Karpas-422 (cell line): ENCODE measurements at regions not wholly inside any gene's neighbourhood (a gene's known extent, or its start where the extent isn't known, plus 50 kb on each side); places are given as distances from the start of the nearest gene placed in this dataset.

Experiments
- DNase-seq: peaks from one replicate; pipeline ENCODE4 v3.0.0-alpha.2; 2015
- H2AFZ ChIP-seq: fragments of 200-600 bp; sonication (generic); 2 replicates; pipeline ENCODE4 v1.6.1; 2014; ENCODE audit warnings: antibody characterized with exemption, low read length, mixed read lengths
- H3K27ac ChIP-seq: fragments of 200-600 bp; sonication (generic); 2 replicates; pipeline ENCODE4 v1.5.1; 2014; ENCODE audit warnings: mild to moderate bottlenecking, low read length, moderate library complexity
- H3K27me3 ChIP-seq: fragments of 200-600 bp; sonication (generic); 2 replicates; pipeline ENCODE4 v1.6.1; 2014; ENCODE audit warnings: low read length, mixed read lengths
- H3K36me3 ChIP-seq: fragments of 200-600 bp; sonication (generic); 2 replicates; pipeline ENCODE4 v1.6.1; 2014; ENCODE audit warnings: low read length, mixed read lengths; ENCODE audit not compliant: insufficient read depth
- H3K4me1 ChIP-seq: fragments of 200-600 bp; sonication (generic); 2 replicates; pipeline ENCODE4 v1.6.1; 2014; ENCODE audit warnings: mild to moderate bottlenecking, low read length, mixed read lengths
- H3K4me2 ChIP-seq: fragments of 200-600 bp; sonication (generic); 2 replicates; pipeline ENCODE4 v1.6.1; 2014; ENCODE audit warnings: low read length, low read depth, mild to moderate bottlenecking; ENCODE audit not compliant: poor library complexity, severe bottlenecking
- H3K4me3 ChIP-seq: fragments of 200-600 bp; sonication (generic); 2 replicates; pipeline ENCODE4 v1.5.1; 2014; ENCODE audit warnings: mild to moderate bottlenecking, antibody characterized with exemption, low read length, mixed read lengths
- H3K79me2 ChIP-seq: fragments of 200-600 bp; sonication (generic); 2 replicates; pipeline ENCODE4 v1.6.1; 2014; ENCODE audit warnings: mild to moderate bottlenecking, low read length, mixed read lengths
- H3K9ac ChIP-seq: fragments of 200-600 bp; sonication (generic); 2 replicates; pipeline ENCODE4 v1.6.0; 2014; ENCODE audit warnings: low read length
- H3K9me2 ChIP-seq: fragments of 200-600 bp; sonication (generic), shearing (Covaris generic); replicated peaks from 2 replicates; pipeline ENCODE4 v1.6.0; 2014; ENCODE audit warnings: mild to moderate bottlenecking, low read length, moderate library complexity; ENCODE audit not compliant: insufficient read depth
- H3K9me3 ChIP-seq: fragments of 300-700, 200-600 bp; sonication (generic); 2 replicates; pipeline ENCODE4 v1.6.1; 2014; ENCODE audit warnings: low read length, mixed read lengths
- H4K20me1 ChIP-seq: fragments of 200-600 bp; sonication (generic); 2 replicates; pipeline ENCODE4 v1.6.1; 2014; ENCODE audit warnings: mild to moderate bottlenecking, antibody characterized with exemption, low read length, low read depth; ENCODE audit not compliant: insufficient read depth

GRCh38 chr3:163953526-163953925 is 1124.8 kb downstream of the SI start:
- H3K79me2 ChIP-seq, result no peaks in the 10 kb centered on the region
- no peaks in the 10 kb centered on the region for H4K20me1 ChIP-seq
- H3K4me1 ChIP-seq, result no peaks in the 10 kb centered on the region
- H3K27me3 ChIP-seq, result no peaks in the 10 kb centered on the region
- DNase-seq, result no peak
- H3K4me2 ChIP-seq, result no peak overlapping the region
- peaks cover 10% of the 10 kb centered on the region for H3K9me3 ChIP-seq
- no peaks in the 10 kb centered on the region for H3K36me3 ChIP-seq
- no peak overlapping the region for H2AFZ ChIP-seq
- H3K9me2 ChIP-seq, result no peaks in the 10 kb centered on the region
- H3K4me3 ChIP-seq, result no peak overlapping the region
- no peak overlapping the region for H3K9ac ChIP-seq
- H3K27ac ChIP-seq, result no peak overlapping the region

DNA sequence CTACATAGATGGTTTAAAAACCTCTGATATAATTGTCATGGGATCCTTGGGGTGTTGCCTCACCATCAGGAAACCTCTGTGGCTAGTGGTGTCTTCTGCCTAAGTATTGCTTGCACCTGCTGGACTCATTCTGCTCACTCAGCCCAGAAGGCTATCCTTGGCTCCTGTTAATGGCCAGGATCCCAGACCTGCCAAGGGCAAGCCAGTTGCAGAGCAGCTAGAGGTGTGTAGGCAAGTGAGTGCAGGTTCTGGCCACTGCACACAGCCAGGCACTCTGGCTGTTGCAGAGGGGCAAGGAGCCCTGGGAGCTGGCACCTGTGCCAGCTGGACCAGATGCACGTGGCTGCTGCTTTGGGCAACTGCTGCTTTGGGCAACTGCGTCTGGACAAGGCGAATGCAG is 1125.8 kb downstream of the SI start:
- DNase-seq, result no peak
- H3K4me1 ChIP-seq, result no peaks in the 10 kb centered on the region
- no peak overlapping the region for H3K4me3 ChIP-seq
- H3K27me3 ChIP-seq, result no peaks in the 10 kb centered on the region
- H4K20me1 ChIP-seq, result no peaks in the 10 kb centered on the region
- H3K9me3 ChIP-seq, result peaks cover 7% of the 10 kb centered on the region
- no peak overlapping the region for H3K9ac ChIP-seq
- no peak overlapping the region for H3K4me2 ChIP-seq
- H3K27ac ChIP-seq, result no peak overlapping the region
- H2AFZ ChIP-seq, result no peak overlapping the region
- H3K9me2 ChIP-seq, result no peaks in the 10 kb centered on the region
- no peaks in the 10 kb centered on the region for H3K79me2 ChIP-seq
- no peaks in the 10 kb centered on the region for H3K36me3 ChIP-seq

DNA sequence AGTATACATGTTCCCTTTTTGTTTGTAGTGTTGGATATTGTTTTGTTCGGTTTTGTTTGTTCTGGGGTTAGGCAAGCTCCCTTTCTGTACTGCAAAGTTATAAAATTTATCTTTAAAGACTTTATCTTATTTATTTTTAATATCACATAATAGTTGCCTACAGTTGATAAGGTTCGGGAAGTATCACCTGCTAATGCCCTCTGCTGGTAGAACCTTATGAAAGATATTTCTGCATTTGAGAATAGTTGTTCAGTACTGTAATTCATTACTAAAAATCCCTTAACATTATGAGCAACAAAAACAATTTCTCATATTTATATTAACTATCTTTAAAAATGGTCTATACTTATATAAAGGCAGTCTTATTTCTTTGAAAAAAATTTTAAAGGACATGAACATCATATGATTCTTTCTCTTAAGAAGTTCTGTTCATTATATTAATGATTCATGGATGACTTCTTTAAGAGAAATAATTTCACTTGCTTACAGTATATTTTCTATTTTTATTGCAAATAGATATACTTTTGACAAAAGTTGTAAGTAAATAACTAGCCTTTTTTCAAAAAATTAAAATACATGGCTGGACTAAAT is 1126.8 kb downstream of the SI start:
- Histone ChIP-seq H3K4me2 (no peak overlapping the region), H4K20me1 (no peaks in the 10 kb centered on the region), H3K9me2 (no peaks in the 10 kb centered on the region), H3K4me1 (no peaks in the 10 kb centered on the region), H3K9ac (no peak overlapping the region), H3K27ac (no peak overlapping the region), H3K27me3 (no peaks in the 10 kb centered on the region), H3K79me2 (no peaks in the 10 kb centered on the region), H2AFZ (no peak overlapping the region), H3K9me3 (peaks cover 7% of the 10 kb centered on the region), H3K36me3 (no peaks in the 10 kb centered on the region), H3K4me3 (no peak overlapping the region)
- DNase-seq, result no peak

DNA sequence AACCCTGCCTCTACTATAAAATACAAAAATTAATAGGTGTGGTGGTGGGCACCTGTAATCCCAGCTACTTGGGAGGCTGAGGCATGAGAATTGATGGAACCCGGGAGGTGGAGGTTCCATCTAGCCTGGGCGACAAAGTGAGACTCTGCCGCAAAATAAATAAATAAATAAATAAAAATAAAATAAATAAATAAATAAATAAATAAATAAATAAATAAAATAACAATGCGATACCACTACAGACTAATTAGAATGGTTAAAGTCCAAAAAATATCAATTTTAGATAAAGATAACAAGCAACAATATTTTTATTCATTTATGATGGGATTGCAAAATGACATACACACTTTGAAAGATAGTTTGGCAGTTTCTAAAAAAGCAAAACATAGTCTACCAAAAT is 1131.5 kb downstream of the SI start:
- Histone ChIP-seq H3K27me3 (no peaks in the 10 kb centered on the region), H4K20me1 (no peaks in the 10 kb centered on the region), H3K4me3 (no peak overlapping the region), H2AFZ (no peak overlapping the region), H3K36me3 (no peaks in the 10 kb centered on the region), H3K4me2 (no peak overlapping the region), H3K9me3 (peaks cover 16% of the 10 kb centered on the region), H3K4me1 (no peaks in the 10 kb centered on the region), H3K9me2 (no peaks in the 10 kb centered on the region), H3K27ac (no peak overlapping the region), H3K79me2 (no peaks in the 10 kb centered on the region), H3K9ac (no peak overlapping the region)
- no peak for DNase-seq

DNA sequence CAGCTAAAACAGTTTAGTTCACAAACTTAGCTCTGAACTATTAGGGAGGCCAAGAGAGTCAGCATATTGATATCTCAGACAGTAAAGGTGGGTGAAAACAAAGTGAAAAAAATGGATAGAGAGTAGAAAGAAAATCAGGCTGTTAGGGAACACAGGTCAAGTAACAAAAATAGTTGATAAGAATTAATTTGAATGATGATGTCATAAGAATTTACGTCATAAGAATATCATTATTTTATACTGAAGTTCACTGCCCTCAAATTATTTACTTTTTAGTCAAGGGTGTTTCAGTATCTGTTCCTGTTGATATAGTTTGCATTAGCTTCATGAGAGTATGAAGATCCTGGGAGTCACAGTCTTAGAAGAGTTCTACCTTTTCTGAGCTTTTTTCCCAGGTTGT is 1134.6 kb downstream of the SI start:
- H3K27ac ChIP-seq, result no peak overlapping the region
- H3K4me3 ChIP-seq, result no peak overlapping the region
- no peaks in the 10 kb centered on the region for H3K9me2 ChIP-seq
- H3K27me3 ChIP-seq, result no peaks in the 10 kb centered on the region
- no peak for DNase-seq
- H3K4me1 ChIP-seq, result no peaks in the 10 kb centered on the region
- no peaks in the 10 kb centered on the region for H3K36me3 ChIP-seq
- H3K9ac ChIP-seq, result no peak overlapping the region
- H3K9me3 ChIP-seq, result peaks cover 15% of the 10 kb centered on the region
- H2AFZ ChIP-seq, result no peak overlapping the region
- no peaks in the 10 kb centered on the region for H4K20me1 ChIP-seq
- no peak overlapping the region for H3K4me2 ChIP-seq
- no peaks in the 10 kb centered on the region for H3K79me2 ChIP-seq

DNA sequence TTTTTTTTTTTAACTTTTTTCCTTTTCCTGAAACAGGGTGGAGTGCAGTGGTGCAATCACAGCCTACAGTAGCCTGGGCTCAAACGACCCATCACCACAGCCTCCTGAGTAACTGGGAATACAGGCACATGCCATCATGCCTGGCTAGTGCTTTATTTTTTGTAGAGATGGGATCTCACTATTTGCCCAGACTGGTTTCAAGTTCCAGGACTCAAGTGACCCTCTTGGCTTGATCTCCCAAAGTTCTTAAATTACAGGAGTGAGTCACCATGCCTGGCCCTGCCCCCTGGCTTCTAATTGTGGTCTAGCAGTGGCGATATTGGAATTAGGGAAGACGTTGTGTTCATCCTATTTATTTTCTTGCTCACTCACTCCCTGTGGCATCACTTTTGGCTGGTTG is 1138.4 kb downstream of the SI start:
- Histone ChIP-seq H3K4me3 (no peak overlapping the region), H3K4me1 (no peaks in the 10 kb centered on the region), H3K4me2 (no peak overlapping the region), H3K9me3 (peaks cover 22% of the 10 kb centered on the region), H3K36me3 (no peaks in the 10 kb centered on the region), H2AFZ (no peak overlapping the region), H3K27ac (no peak overlapping the region), H3K27me3 (no peaks in the 10 kb centered on the region), H3K9me2 (no peaks in the 10 kb centered on the region), H3K9ac (no peak overlapping the region), H3K79me2 (no peaks in the 10 kb centered on the region), H4K20me1 (no peaks in the 10 kb centered on the region)
- DNase-seq, result no peak

DNA sequence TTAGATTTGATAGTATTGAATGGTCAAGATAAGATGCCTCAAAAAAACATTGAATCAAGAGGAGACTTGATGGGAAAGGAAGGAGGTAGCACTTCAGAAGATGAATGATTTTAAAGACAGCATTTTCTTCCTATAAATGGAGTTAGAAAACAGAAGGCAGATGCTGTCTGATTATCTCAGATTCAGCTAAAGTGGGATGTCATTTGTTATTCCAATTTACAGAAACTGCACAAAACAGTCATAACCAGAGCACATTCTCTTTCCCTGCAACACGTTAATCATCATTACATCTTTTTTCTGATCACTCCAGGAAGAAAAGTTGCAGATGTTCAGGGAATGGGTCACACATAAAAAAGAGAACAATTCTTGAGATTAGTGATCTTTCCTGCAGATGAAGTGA is 1141.8 kb downstream of the SI start:
- Histone ChIP-seq H3K4me1 (no peaks in the 10 kb centered on the region), H3K27ac (no peak overlapping the region), H3K9ac (no peak overlapping the region), H3K9me2 (no peaks in the 10 kb centered on the region), H3K27me3 (no peaks in the 10 kb centered on the region), H3K79me2 (no peaks in the 10 kb centered on the region), H3K4me2 (no peak overlapping the region), H3K4me3 (no peak overlapping the region), H3K9me3 (peaks cover 17% of the 10 kb centered on the region), H3K36me3 (no peaks in the 10 kb centered on the region), H4K20me1 (no peaks in the 10 kb centered on the region), H2AFZ (no peak overlapping the region)
- no peak for DNase-seq

- Histone ChIP-seq H3K4me1 (no peaks in the 10 kb centered on the region), H3K27ac (no peak overlapping the region), H3K27me3 (no peaks in the 10 kb centered on the region), H3K79me2 (no peaks in the 10 kb centered on the region), H3K36me3 (no peaks in the 10 kb centered on the region), H3K9me2 (no peaks in the 10 kb centered on the region), H3K9ac (no peak overlapping the region), H3K9me3 (peaks cover 15% of the 10 kb centered on the region), H3K4me2 (no peak overlapping the region), H3K4me3 (no peak overlapping the region), H2AFZ (no peak overlapping the region), H4K20me1 (no peaks in the 10 kb centered on the region)
- DNase-seq, result no peak
Observed at GRCh38 chr3:163935411-163935810, 1142.9 kb downstream of the SI start.
